ENCODE measurements at regions not wholly inside any gene's neighbourhood (a gene's known extent, or its start where the extent isn't known, plus 50 kb on each side); places are given as distances from the start of the nearest gene placed in this dataset.

GRCh38 chr9:71620331-71620730, 148.0 kb downstream of the CEMIP2 start:
- Histone ChIP-seq H2AFZ (ENCODE audit: low read depth) (no peak overlapping the region), H3K4me1 (ENCODE audit: low read depth, poor library complexity, severe bottlenecking) (no peaks in the 10 kb centered on the region), H3K9ac (no peak overlapping the region), H3K27ac (no peak overlapping the region), H3K36me3 (ENCODE audit: insufficient read depth) (no peaks in the 10 kb centered on the region), H3K4me2 (no peak overlapping the region), H3K4me3 (IDR thresholded peaks at IDR 0.05; ENCODE audit: insufficient read depth, low read depth, low read length) (no peak overlapping the region), H4K20me1 (ENCODE audit: insufficient read depth) (no peaks in the 10 kb centered on the region), H3K79me2 (ENCODE audit: insufficient read depth, low read depth) (no peaks in the 10 kb centered on the region), H3K27me3 (ENCODE audit: insufficient read depth, low read depth) (no peaks in the 10 kb centered on the region)
- no peak for TF ChIP-seq CTCF (conservative IDR thresholded peaks at IDR 0.05; ENCODE audit: low read depth, low read length)

- no peak overlapping the region for H3K9ac ChIP-seq
- H3K36me3 ChIP-seq (ENCODE audit: insufficient read depth): no peaks in the 10 kb centered on the region
- no peak overlapping the region for H3K27ac ChIP-seq
- H2AFZ ChIP-seq (ENCODE audit: low read depth): no peak overlapping the region
- no peak overlapping the region for H3K4me3 ChIP-seq (IDR thresholded peaks at IDR 0.05; ENCODE audit: insufficient read depth, low read depth, low read length)
- H4K20me1 ChIP-seq (ENCODE audit: insufficient read depth): no peaks in the 10 kb centered on the region
- no peak for TF ChIP-seq CTCF (conservative IDR thresholded peaks at IDR 0.05; ENCODE audit: low read depth, low read length)
- H3K27me3 ChIP-seq (ENCODE audit: insufficient read depth, low read depth): no peaks in the 10 kb centered on the region
- H3K4me1 ChIP-seq (ENCODE audit: low read depth, poor library complexity, severe bottlenecking): no peaks in the 10 kb centered on the region
- H3K79me2 ChIP-seq (ENCODE audit: insufficient read depth, low read depth): no peaks in the 10 kb centered on the region
- H3K4me2 ChIP-seq: no peak overlapping the region
These were observed 148.4 kb downstream of the CEMIP2 start for GRCh38 chr9:71619926-71620325.

GRCh38 chr9:71614409-71615010, 153.8 kb downstream of the CEMIP2 start:
- Histone ChIP-seq H2AFZ (ENCODE audit: low read depth) (no peak overlapping the region), H3K36me3 (ENCODE audit: insufficient read depth) (no peaks in the 10 kb centered on the region), H3K4me3 (IDR thresholded peaks at IDR 0.05; ENCODE audit: insufficient read depth, low read depth, low read length) (no peak overlapping the region), H3K4me2 (no peak overlapping the region), H4K20me1 (ENCODE audit: insufficient read depth) (no peaks in the 10 kb centered on the region), H3K27ac (no peak overlapping the region), H3K27me3 (ENCODE audit: insufficient read depth, low read depth) (no peaks in the 10 kb centered on the region), H3K4me1 (ENCODE audit: low read depth, poor library complexity, severe bottlenecking) (no peaks in the 10 kb centered on the region), H3K79me2 (ENCODE audit: insufficient read depth, low read depth) (no peaks in the 10 kb centered on the region), H3K9ac (no peak overlapping the region)
- TF ChIP-seq CTCF (conservative IDR thresholded peaks at IDR 0.05; ENCODE audit: low read depth, low read length): no peak

- Histone ChIP-seq H3K36me3 (ENCODE audit: insufficient read depth) (no peaks in the 10 kb centered on the region), H3K4me3 (IDR thresholded peaks at IDR 0.05; ENCODE audit: insufficient read depth, low read depth, low read length) (no peak overlapping the region), H2AFZ (ENCODE audit: low read depth) (no peak overlapping the region), H3K27ac (no peak overlapping the region), H3K9ac (no peak overlapping the region), H3K27me3 (ENCODE audit: insufficient read depth, low read depth) (no peaks in the 10 kb centered on the region), H3K79me2 (ENCODE audit: insufficient read depth, low read depth) (no peaks in the 10 kb centered on the region), H4K20me1 (ENCODE audit: insufficient read depth) (no peaks in the 10 kb centered on the region), H3K4me2 (no peak overlapping the region), H3K4me1 (ENCODE audit: low read depth, poor library complexity, severe bottlenecking) (no peaks in the 10 kb centered on the region)
- TF ChIP-seq CTCF (conservative IDR thresholded peaks at IDR 0.05; ENCODE audit: low read depth, low read length): no peak
These were observed 155.4 kb downstream of the CEMIP2 start for GRCh38 chr9:71612889-71613288.
